GM12878 (cell line): ENCODE measurements at regions not wholly inside any gene's neighbourhood (a gene's known extent, or its start where the extent isn't known, plus 50 kb on each side); places are given as distances from the start of the nearest gene placed in this dataset.
A peak's percentile ranks its signal among the peaks of the same experiment; 100 is the strongest.

Experiments
- ATF7 ChIP-seq: fragments of 450-650 bp; IDR thresholded peaks from 2 replicates; pipeline ENCODE4 v1.6.1; 2016; ENCODE audit warnings: low read depth, mild to moderate bottlenecking
- CEBPB ChIP-seq, 2 experiments: fragments of 150-350 bp in 1 of 2; IDR thresholded peaks; 2 replicates each; pipeline ENCODE4 v1.6.1; 2012 to 2014; ENCODE audit warnings: low read depth in 2 of 2, low read length in 2 of 2, borderline replicate concordance in 1 of 2, inconsistent platforms in 1 of 2
- CREM ChIP-seq: IDR thresholded peaks from 2 replicates; pipeline ENCODE4 v1.6.1; 2014; ENCODE audit warnings: antibody characterized with exemption, low read depth
- EED ChIP-seq: sonication (generic); IDR thresholded peaks from 2 replicates; pipeline ENCODE4 v1.6.1; 2016; ENCODE audit warnings: antibody characterized with exemption, low read depth
- EP300 ChIP-seq, 2 experiments: fragments of 150-350 bp in 1 of 2; IDR thresholded peaks; 2 replicates each; pipeline ENCODE4 v1.6.1; 2011 to 2012; ENCODE audit warnings: low read depth in 2 of 2, low read length in 2 of 2, borderline replicate concordance in 1 of 2, improper control_type of control experiment in 1 of 2, inconsistent platforms in 1 of 2; ENCODE audit not compliant: control insufficient read depth in 1 of 2
- ETV6 ChIP-seq, 2 experiments: fragments of 450-650 bp in 1 of 2; IDR thresholded peaks in 1 of 2; conservative IDR thresholded peaks in 1 of 2; 2 replicates each; pipeline ENCODE4 v1.6.1; 2014; ENCODE audit warnings: antibody characterized with exemption in 1 of 2, borderline replicate concordance in 1 of 2, low read depth in 1 of 2, mild to moderate bottlenecking in 1 of 2, moderate library complexity in 1 of 2
- JUND ChIP-seq: IDR thresholded peaks from 2 replicates; pipeline ENCODE4 v1.6.1; 2012; ENCODE audit warnings: low read depth, mild to moderate bottlenecking, low read length, improper control_type of control experiment, moderate library complexity
- KDM1A ChIP-seq: fragments of 200-600 bp; sonication (generic); IDR thresholded peaks from 2 replicates; pipeline ENCODE4 v1.6.1; 2016; ENCODE audit warnings: borderline replicate concordance
- MTA2 ChIP-seq: fragments of 450-650 bp; IDR thresholded peaks from 2 replicates; pipeline ENCODE4 v1.6.1; 2016; ENCODE audit warnings: low read depth, mild to moderate bottlenecking, moderate library complexity
- NR2C1 ChIP-seq: fragments of 450-650 bp; IDR thresholded peaks from 2 replicates; pipeline ENCODE4 v1.6.1; 2017; ENCODE audit warnings: antibody characterized with exemption, mild to moderate bottlenecking, moderate library complexity
- NRF1 ChIP-seq: conservative IDR thresholded peaks from 2 replicates; pipeline ENCODE4 v1.6.1; 2011; ENCODE audit warnings: mild to moderate bottlenecking, low read depth, low read length, improper control_type of control experiment
- POLR2AphosphoS5 ChIP-seq: IDR thresholded peaks from 2 replicates; pipeline ENCODE4 v1.6.1; 2011; ENCODE audit warnings: mild to moderate bottlenecking, low read length, inconsistent platforms
- RFX5 ChIP-seq: IDR thresholded peaks from 2 replicates; pipeline ENCODE4 v1.6.1; 2011; ENCODE audit warnings: low read depth, low read length, improper control_type of control experiment
- RUNX3 ChIP-seq: IDR thresholded peaks from 2 replicates; pipeline ENCODE4 v1.6.1; 2012; ENCODE audit warnings: low read length, inconsistent platforms
- STAT1 ChIP-seq: fragments of 450-650 bp; conservative IDR thresholded peaks from 2 replicates; pipeline ENCODE4 v1.6.1; 2014; ENCODE audit warnings: antibody characterized with exemption, mild to moderate bottlenecking
- TARDBP ChIP-seq: IDR thresholded peaks from 2 replicates; pipeline ENCODE4 v1.6.1; 2016; ENCODE audit warnings: borderline replicate concordance
- TF ChIP-seq, protein P1 (sequence below): IDR thresholded peaks from 2 replicates; pipeline ENCODE4 v1.6.1; 2012; ENCODE audit warnings: mild to moderate bottlenecking, low read depth, low read length
- TF ChIP-seq, protein P2 (sequence below): fragments of 450-650 bp; IDR thresholded peaks from 2 replicates; pipeline ENCODE4 v1.6.1; 2017; ENCODE audit warnings: mild to moderate bottlenecking, low read depth, inconsistent platforms; ENCODE audit not compliant: poor library complexity, severe bottlenecking
- TF ChIP-seq, protein P3 (sequence below): fragments of 450-650 bp; IDR thresholded peaks from 2 replicates; pipeline ENCODE4 v1.6.1; 2014; ENCODE audit warnings: mild to moderate bottlenecking
- TF ChIP-seq, protein P4 (sequence below): fragments of 450-650 bp; IDR thresholded peaks from 2 replicates; pipeline ENCODE4 v1.6.1; 2018; ENCODE audit warnings: mild to moderate bottlenecking, low read depth, moderate library complexity; ENCODE audit not compliant: partially characterized antibody

DNA sequence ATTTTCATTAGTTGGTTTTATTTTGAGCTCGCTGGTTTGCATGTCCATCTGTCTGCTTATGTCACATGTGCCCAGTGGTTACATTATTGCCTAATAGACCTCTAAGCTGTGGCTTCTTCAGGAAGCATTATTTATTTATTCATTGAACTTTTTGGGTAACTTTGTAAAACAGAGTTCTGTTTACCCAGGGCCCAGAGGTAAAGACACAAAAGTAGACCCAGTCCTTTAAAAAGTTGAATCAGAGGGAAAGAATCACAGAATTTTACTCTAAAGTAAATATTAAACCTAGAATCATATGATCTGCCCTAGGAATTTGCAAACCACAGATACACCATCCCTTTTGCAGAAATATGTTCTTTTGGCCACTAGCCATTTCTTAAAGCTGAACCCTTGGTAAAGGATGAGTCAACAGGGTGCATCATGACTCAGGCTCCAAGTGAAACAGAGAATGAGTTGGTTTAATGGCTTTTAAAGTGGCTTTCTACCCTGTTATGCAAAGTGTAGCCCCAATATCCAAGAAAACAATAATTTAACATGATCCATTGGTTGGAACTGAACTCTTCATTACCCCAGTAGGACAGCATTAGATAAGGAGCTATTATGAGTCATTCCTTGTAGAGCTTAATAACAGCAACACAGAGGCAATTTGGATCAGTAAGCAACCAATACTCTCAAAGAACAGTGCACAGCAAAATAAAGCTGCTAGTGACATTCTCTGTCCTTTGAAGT is 236.3 kb downstream of the KCNJ2 start (continued):
- TF ChIP-seq, protein P1, sequence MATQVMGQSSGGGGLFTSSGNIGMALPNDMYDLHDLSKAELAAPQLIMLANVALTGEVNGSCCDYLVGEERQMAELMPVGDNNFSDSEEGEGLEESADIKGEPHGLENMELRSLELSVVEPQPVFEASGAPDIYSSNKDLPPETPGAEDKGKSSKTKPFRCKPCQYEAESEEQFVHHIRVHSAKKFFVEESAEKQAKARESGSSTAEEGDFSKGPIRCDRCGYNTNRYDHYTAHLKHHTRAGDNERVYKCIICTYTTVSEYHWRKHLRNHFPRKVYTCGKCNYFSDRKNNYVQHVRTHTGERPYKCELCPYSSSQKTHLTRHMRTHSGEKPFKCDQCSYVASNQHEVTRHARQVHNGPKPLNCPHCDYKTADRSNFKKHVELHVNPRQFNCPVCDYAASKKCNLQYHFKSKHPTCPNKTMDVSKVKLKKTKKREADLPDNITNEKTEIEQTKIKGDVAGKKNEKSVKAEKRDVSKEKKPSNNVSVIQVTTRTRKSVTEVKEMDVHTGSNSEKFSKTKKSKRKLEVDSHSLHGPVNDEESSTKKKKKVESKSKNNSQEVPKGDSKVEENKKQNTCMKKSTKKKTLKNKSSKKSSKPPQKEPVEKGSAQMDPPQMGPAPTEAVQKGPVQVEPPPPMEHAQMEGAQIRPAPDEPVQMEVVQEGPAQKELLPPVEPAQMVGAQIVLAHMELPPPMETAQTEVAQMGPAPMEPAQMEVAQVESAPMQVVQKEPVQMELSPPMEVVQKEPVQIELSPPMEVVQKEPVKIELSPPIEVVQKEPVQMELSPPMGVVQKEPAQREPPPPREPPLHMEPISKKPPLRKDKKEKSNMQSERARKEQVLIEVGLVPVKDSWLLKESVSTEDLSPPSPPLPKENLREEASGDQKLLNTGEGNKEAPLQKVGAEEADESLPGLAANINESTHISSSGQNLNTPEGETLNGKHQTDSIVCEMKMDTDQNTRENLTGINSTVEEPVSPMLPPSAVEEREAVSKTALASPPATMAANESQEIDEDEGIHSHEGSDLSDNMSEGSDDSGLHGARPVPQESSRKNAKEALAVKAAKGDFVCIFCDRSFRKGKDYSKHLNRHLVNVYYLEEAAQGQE = no peak
- TF ChIP-seq, protein P2, sequence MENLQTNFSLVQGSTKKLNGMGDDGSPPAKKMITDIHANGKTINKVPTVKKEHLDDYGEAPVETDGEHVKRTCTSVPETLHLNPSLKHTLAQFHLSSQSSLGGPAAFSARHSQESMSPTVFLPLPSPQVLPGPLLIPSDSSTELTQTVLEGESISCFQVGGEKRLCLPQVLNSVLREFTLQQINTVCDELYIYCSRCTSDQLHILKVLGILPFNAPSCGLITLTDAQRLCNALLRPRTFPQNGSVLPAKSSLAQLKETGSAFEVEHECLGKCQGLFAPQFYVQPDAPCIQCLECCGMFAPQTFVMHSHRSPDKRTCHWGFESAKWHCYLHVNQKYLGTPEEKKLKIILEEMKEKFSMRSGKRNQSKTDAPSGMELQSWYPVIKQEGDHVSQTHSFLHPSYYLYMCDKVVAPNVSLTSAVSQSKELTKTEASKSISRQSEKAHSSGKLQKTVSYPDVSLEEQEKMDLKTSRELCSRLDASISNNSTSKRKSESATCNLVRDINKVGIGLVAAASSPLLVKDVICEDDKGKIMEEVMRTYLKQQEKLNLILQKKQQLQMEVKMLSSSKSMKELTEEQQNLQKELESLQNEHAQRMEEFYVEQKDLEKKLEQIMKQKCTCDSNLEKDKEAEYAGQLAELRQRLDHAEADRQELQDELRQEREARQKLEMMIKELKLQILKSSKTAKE = no peak
- TF ChIP-seq NR2C1 (no peak), RFX5 (no peak), RUNX3 (peak; percentile 82), CREM (peak; percentile 64; the same call in 1 of the 2 replicates), CEBPB (IDR thresholded peaks at IDR 0.05; ENCODE audit: borderline replicate concordance in 1 of 2, low read depth in 2 of 2, low read length in 2 of 2) (peak; percentile 12 to 21; a peak in 1 of 4 replicates), NRF1 (no peak), ETV6 (conservative IDR thresholded peaks at IDR 0.05 in 1 of 2, IDR thresholded peaks at IDR 0.05 in 1 of 2; ENCODE audit: borderline replicate concordance in 1 of 2, low read depth in 1 of 2) (no peak; a peak in 1 of 4 replicates), STAT1 (no peak), JUND (peak; percentile 29; the same call in 1 of the 2 replicates), KDM1A (no peak), EED (peak; percentile 77), EP300 (IDR thresholded peaks at IDR 0.05; ENCODE audit: borderline replicate concordance in 1 of 2, control insufficient read depth in 1 of 2, low read depth in 2 of 2, low read length in 2 of 2) (peak in 1 of 2 experiments; percentile 36; a peak in 1 of 4 replicates), POLR2AphosphoS5 (no peak), ATF7 (peak; percentile 65; the same call in 1 of the 2 replicates), TARDBP (no peak), MTA2 (peak; percentile 75; the same call in 1 of the 2 replicates)
- TF ChIP-seq, protein P3, sequence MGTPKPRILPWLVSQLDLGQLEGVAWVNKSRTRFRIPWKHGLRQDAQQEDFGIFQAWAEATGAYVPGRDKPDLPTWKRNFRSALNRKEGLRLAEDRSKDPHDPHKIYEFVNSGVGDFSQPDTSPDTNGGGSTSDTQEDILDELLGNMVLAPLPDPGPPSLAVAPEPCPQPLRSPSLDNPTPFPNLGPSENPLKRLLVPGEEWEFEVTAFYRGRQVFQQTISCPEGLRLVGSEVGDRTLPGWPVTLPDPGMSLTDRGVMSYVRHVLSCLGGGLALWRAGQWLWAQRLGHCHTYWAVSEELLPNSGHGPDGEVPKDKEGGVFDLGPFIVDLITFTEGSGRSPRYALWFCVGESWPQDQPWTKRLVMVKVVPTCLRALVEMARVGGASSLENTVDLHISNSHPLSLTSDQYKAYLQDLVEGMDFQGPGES = no peak
- TF ChIP-seq, protein P4, sequence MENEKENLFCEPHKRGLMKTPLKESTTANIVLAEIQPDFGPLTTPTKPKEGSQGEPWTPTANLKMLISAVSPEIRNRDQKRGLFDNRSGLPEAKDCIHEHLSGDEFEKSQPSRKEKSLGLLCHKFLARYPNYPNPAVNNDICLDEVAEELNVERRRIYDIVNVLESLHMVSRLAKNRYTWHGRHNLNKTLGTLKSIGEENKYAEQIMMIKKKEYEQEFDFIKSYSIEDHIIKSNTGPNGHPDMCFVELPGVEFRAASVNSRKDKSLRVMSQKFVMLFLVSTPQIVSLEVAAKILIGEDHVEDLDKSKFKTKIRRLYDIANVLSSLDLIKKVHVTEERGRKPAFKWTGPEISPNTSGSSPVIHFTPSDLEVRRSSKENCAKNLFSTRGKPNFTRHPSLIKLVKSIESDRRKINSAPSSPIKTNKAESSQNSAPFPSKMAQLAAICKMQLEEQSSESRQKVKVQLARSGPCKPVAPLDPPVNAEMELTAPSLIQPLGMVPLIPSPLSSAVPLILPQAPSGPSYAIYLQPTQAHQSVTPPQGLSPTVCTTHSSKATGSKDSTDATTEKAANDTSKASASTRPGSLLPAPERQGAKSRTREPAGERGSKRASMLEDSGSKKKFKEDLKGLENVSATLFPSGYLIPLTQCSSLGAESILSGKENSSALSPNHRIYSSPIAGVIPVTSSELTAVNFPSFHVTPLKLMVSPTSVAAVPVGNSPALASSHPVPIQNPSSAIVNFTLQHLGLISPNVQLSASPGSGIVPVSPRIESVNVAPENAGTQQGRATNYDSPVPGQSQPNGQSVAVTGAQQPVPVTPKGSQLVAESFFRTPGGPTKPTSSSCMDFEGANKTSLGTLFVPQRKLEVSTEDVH = no peak
